ENCODE measurements at regions not wholly inside any gene's neighbourhood (a gene's known extent, or its start where the extent isn't known, plus 50 kb on each side); places are given as distances from the start of the nearest gene placed in this dataset.

DNA sequence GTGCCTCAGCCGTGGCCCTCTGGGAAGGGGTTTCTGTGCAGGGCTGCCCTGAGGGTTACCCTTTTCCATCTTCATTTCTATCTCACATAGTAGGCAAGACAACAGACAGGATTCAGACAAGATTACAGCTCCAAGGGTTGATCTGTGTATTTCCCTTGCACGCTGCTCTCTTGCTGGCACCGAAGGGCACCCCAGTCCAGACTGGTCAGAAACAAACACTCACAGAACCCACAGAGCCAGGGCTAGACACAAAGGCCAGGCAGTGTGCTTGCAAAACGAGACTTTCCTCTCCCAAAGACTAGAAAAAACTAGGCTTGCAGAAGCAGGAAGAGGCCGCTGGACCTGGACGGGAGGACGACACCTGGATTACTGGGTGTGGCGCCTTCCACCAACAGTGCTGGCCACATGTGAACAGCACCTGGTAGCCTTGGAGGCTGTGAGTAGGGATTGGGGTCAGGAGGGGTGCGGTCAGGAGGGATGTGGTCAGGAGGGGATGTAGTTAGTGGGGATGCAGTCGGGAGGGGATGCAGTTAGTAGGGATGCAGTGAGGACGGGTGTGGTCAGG is 96.8 kb downstream of the BDH1 start:
- TF ChIP-seq SOX15 (CRISPR knock-in tag; IDR thresholded peaks at IDR 0.05), result no peak
- no peak for TF ChIP-seq ZSCAN18 (CRISPR knock-in tag; IDR thresholded peaks at IDR 0.05)
- TF ChIP-seq, protein P1, sequence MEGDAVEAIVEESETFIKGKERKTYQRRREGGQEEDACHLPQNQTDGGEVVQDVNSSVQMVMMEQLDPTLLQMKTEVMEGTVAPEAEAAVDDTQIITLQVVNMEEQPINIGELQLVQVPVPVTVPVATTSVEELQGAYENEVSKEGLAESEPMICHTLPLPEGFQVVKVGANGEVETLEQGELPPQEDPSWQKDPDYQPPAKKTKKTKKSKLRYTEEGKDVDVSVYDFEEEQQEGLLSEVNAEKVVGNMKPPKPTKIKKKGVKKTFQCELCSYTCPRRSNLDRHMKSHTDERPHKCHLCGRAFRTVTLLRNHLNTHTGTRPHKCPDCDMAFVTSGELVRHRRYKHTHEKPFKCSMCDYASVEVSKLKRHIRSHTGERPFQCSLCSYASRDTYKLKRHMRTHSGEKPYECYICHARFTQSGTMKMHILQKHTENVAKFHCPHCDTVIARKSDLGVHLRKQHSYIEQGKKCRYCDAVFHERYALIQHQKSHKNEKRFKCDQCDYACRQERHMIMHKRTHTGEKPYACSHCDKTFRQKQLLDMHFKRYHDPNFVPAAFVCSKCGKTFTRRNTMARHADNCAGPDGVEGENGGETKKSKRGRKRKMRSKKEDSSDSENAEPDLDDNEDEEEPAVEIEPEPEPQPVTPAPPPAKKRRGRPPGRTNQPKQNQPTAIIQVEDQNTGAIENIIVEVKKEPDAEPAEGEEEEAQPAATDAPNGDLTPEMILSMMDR (IDR thresholded peaks at IDR 0.05), result no peak
- TF ChIP-seq, protein P2, sequence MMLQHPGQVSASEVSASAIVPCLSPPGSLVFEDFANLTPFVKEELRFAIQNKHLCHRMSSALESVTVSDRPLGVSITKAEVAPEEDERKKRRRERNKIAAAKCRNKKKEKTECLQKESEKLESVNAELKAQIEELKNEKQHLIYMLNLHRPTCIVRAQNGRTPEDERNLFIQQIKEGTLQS (CRISPR knock-in tag; conservative IDR thresholded peaks at IDR 0.05), result no peak
- TF ChIP-seq, protein P3, sequence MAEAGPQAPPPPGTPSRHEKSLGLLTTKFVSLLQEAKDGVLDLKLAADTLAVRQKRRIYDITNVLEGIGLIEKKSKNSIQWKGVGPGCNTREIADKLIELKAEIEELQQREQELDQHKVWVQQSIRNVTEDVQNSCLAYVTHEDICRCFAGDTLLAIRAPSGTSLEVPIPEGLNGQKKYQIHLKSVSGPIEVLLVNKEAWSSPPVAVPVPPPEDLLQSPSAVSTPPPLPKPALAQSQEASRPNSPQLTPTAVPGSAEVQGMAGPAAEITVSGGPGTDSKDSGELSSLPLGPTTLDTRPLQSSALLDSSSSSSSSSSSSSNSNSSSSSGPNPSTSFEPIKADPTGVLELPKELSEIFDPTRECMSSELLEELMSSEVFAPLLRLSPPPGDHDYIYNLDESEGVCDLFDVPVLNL (CRISPR knock-in tag; IDR thresholded peaks at IDR 0.05; ENCODE audit: borderline replicate concordance, low read depth), result no peak
- no peak for TF ChIP-seq TEAD4 (CRISPR knock-in tag; IDR thresholded peaks at IDR 0.05)
- TF ChIP-seq RELA (CRISPR knock-in tag; IDR thresholded peaks at IDR 0.05; ENCODE audit: borderline replicate concordance), result no peak
- no peak for TF ChIP-seq FOXP4 (CRISPR knock-in tag; IDR thresholded peaks at IDR 0.05)
- no peak for TF ChIP-seq TCF7 (CRISPR knock-in tag; IDR thresholded peaks at IDR 0.05; ENCODE audit: low read depth)
- TF ChIP-seq NFYB (CRISPR knock-in tag; conservative IDR thresholded peaks at IDR 0.05; ENCODE audit: low read depth), result no peak
- no peak for TF ChIP-seq CREB1 (CRISPR knock-in tag; IDR thresholded peaks at IDR 0.05)
